ENCODE measurements at regions not wholly inside any gene's neighbourhood (a gene's known extent, or its start where the extent isn't known, plus 50 kb on each side); places are given as distances from the start of the nearest gene placed in this dataset.

DNA sequence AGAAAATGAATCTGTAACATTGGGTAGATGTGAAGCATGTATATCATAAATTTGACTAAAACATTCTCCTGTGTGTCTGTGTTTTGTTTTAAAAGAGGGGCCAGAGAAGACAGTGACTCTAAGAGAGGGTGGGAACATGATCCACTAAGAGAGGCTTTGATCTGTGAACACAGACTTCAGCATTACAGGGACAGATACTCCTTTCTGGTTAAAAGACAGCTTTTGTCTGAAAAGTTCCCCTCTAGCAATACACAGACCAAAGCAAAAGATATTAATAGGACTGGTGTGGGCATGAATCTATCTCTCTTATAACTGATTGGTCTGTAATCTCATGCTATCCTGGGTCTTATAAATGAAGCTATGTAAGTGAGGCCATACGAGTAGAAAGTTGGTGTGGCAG lies 150.9 kb downstream of the NUDT12 start:
- Histone ChIP-seq H3K9me3 (no peaks in the 10 kb centered on the region), H3K4me1 (ENCODE audit: control insufficient read depth in 1 of 2, extremely low read depth in 1 of 2, insufficient read depth in 2 of 2, low read length in 2 of 2) (no peaks in the 10 kb centered on the region), H3K4me3 (ENCODE audit: control insufficient read depth in 1 of 2, extremely low read depth in 1 of 2, low read length in 1 of 2) (no peak overlapping the region), H3K36me3 (ENCODE audit: control insufficient read depth in 2 of 2, extremely low read depth in 1 of 2, insufficient read depth in 1 of 2, low read length in 1 of 2) (no peaks in the 10 kb centered on the region), H3K27me3 (replicated peaks in 1 of 2; ENCODE audit: control insufficient read depth in 2 of 2, extremely low read depth in 1 of 2, insufficient read depth in 2 of 2, low read length in 1 of 2) (peaks cover 0 to 2% of the 10 kb centered on the region in 2 experiments), H3K27ac (ENCODE audit: low read length) (no peak overlapping the region)
- ChIA-PET POLR2A (no interaction called here), CTCF (interaction anchor here in 1 of 2 donors (0.6 kb wide), 1 partner anchor 693 kb away, joined by 4 read pairs; no protein-coding TSS in a partner anchor)
- no peak for DNase-seq
- ATAC-seq (replicated peaks in 1 of 4), result no peak
- WGBS (ENCODE audit: insufficient coverage), result no CpG with 5 or more reads among the region's 1 CpG
- H3K36me3 Mint-ChIP-seq, result no peaks in the 10 kb centered on the region
- no peaks in the 10 kb centered on the region for H3K4me1 Mint-ChIP-seq
- no peaks in the 10 kb centered on the region for H3K9me3 Mint-ChIP-seq
- peaks cover 20 to 22% of the 10 kb centered on the region in 2 donors for H3K27me3 Mint-ChIP-seq
- H3K27ac Mint-ChIP-seq, result no peak overlapping the region
- no peak overlapping the region for H3K4me3 Mint-ChIP-seq

DNA sequence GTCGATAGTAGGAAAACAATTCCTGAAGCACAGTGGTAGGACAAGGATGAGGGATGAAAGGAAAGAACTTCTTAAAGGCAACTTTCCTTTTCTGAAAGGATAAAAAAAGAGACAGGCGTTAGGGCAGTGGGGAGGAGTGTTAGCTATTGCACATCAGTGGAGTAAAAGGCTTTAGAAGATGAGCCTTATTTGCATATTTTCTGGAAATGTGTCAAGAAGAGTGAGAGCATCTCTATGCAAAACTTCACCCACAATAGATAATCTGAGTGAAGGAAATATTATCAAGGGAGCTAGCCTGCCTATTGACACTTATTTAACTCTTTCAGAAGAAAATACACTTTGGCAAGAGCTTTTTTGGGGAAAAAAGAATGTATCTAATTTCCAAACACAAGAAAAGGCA lies 151.6 kb downstream of the MACIR start:
- peaks cover 11 to 17% of the 10 kb centered on the region in 2 donors for H3K27me3 Mint-ChIP-seq
- H3K27ac Mint-ChIP-seq, result no peak overlapping the region
- H3K4me1 Mint-ChIP-seq, result no peaks in the 10 kb centered on the region
- no peaks in the 10 kb centered on the region for H3K4me1 ChIP-seq (ENCODE audit: control insufficient read depth in 1 of 2, extremely low read depth in 1 of 2, insufficient read depth in 2 of 2, low read length in 2 of 2)
- WGBS (ENCODE audit: insufficient coverage), result 100% methylated on average over 1 of the region's 2 CpGs
- H3K27ac ChIP-seq (ENCODE audit: low read length), result no peak overlapping the region
- H3K4me3 Mint-ChIP-seq, result no peak overlapping the region
- ATAC-seq (replicated peaks in 1 of 4) (no peak), DNase-seq (no peak)
- H3K9me3 Mint-ChIP-seq, result no peaks in the 10 kb centered on the region
- H3K9me3 ChIP-seq, result no peaks in the 10 kb centered on the region
- H3K27me3 ChIP-seq (replicated peaks in 1 of 2; ENCODE audit: control insufficient read depth in 2 of 2, extremely low read depth in 1 of 2, insufficient read depth in 2 of 2, low read length in 1 of 2), result peaks cover 0 to 2% of the 10 kb centered on the region in 2 experiments
- ChIA-PET CTCF (no interaction called here), POLR2A (no interaction called here)
- no peaks in the 10 kb centered on the region for H3K36me3 Mint-ChIP-seq
- H3K4me3 ChIP-seq (ENCODE audit: control insufficient read depth in 1 of 2, extremely low read depth in 1 of 2, low read length in 1 of 2), result no peak overlapping the region
- no peaks in the 10 kb centered on the region for H3K36me3 ChIP-seq (ENCODE audit: control insufficient read depth in 2 of 2, extremely low read depth in 1 of 2, insufficient read depth in 1 of 2, low read length in 1 of 2)

DNA sequence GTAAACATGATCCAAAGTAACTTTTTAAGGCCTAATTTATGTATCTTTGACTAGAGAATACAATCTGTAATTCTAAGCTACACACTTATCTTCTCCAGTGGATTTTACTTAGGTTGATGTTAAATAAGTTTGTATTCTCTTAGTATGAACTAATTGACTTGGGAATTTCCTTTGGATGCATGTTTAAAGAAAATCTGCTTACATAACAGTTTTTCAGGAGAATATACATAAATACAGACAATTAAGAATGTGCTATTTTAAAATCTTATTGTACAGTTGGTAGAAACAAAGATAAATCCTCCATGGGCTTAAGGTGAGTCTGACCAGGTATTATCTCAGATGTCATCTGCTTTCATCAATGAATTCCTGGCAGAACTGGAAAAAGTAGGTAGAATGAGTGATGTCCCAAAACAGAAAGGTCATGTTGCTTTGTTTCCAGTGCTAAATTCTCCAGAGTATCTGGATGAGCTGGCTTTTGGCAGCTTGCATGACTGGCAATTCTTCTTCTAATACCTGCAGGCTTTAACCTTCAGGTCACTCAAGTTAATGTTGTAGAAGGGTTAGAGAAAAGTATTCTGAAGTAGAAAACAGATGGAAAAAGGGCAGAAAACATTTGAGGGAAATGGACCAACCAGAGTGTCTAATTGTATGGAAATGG lies 150.6 kb downstream of the MACIR start:
- H3K27ac Mint-ChIP-seq, result no peak overlapping the region
- Histone ChIP-seq H3K4me1 (ENCODE audit: control insufficient read depth in 1 of 2, extremely low read depth in 1 of 2, insufficient read depth in 2 of 2, low read length in 2 of 2) (no peaks in the 10 kb centered on the region), H3K4me3 (ENCODE audit: control insufficient read depth in 1 of 2, extremely low read depth in 1 of 2, low read length in 1 of 2) (no peak overlapping the region), H3K27ac (ENCODE audit: low read length) (no peak overlapping the region), H3K27me3 (replicated peaks in 1 of 2; ENCODE audit: control insufficient read depth in 2 of 2, extremely low read depth in 1 of 2, insufficient read depth in 2 of 2, low read length in 1 of 2) (peaks cover 0 to 2% of the 10 kb centered on the region in 2 experiments), H3K36me3 (ENCODE audit: control insufficient read depth in 2 of 2, extremely low read depth in 1 of 2, insufficient read depth in 1 of 2, low read length in 1 of 2) (no peaks in the 10 kb centered on the region), H3K9me3 (no peaks in the 10 kb centered on the region)
- no peak overlapping the region for H3K4me3 Mint-ChIP-seq
- H3K9me3 Mint-ChIP-seq, result no peaks in the 10 kb centered on the region
- DNase-seq (no peak), ATAC-seq (replicated peaks in 1 of 4) (no peak)
- ChIA-PET POLR2A (no interaction called here), CTCF (no interaction called here)
- peaks cover 7 to 14% of the 10 kb centered on the region in 2 donors for H3K27me3 Mint-ChIP-seq
- no peaks in the 10 kb centered on the region for H3K36me3 Mint-ChIP-seq
- H3K4me1 Mint-ChIP-seq, result no peaks in the 10 kb centered on the region

DNA sequence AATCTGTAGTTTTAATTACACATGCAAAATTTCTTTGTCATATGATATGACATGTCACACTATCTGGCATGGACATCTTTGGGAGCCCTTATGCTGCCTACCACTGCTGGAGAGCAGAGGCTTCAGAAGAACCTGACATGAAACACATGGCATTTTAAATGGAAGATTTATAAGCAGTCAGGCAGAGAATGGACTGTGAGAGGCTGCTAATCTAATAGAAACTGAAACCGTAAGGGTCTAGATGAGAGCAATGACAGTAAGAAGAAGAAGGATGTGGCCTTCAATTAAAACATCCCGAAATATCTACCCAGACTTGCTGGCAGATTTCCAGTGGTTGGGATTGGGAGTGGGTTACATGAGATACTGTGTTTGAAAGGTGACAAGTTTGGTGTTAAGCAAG lies 149.8 kb downstream of the MACIR start:
- Histone ChIP-seq H3K27me3 (replicated peaks in 1 of 2; ENCODE audit: control insufficient read depth in 2 of 2, extremely low read depth in 1 of 2, insufficient read depth in 2 of 2, low read length in 1 of 2) (peaks cover 0 to 2% of the 10 kb centered on the region in 2 experiments), H3K4me3 (ENCODE audit: control insufficient read depth in 1 of 2, extremely low read depth in 1 of 2, low read length in 1 of 2) (no peak overlapping the region), H3K27ac (ENCODE audit: low read length) (no peak overlapping the region), H3K9me3 (no peaks in the 10 kb centered on the region), H3K36me3 (ENCODE audit: control insufficient read depth in 2 of 2, extremely low read depth in 1 of 2, insufficient read depth in 1 of 2, low read length in 1 of 2) (no peaks in the 10 kb centered on the region), H3K4me1 (ENCODE audit: control insufficient read depth in 1 of 2, extremely low read depth in 1 of 2, insufficient read depth in 2 of 2, low read length in 2 of 2) (no peaks in the 10 kb centered on the region)
- ATAC-seq (replicated peaks in 1 of 4) (no peak), DNase-seq (no peak)
- H3K27me3 Mint-ChIP-seq, result peaks cover 10 to 14% of the 10 kb centered on the region in 2 donors
- no peaks in the 10 kb centered on the region for H3K36me3 Mint-ChIP-seq
- H3K9me3 Mint-ChIP-seq, result no peaks in the 10 kb centered on the region
- no peaks in the 10 kb centered on the region for H3K4me1 Mint-ChIP-seq
- CTCF ChIA-PET, result no interaction called here
- WGBS (ENCODE audit: insufficient coverage), result no CpG with 5 or more reads among the region's 2 CpGs
- POLR2A ChIA-PET, result no interaction called here
- H3K27ac Mint-ChIP-seq, result no peak overlapping the region
- no peak overlapping the region for H3K4me3 Mint-ChIP-seq

DNA sequence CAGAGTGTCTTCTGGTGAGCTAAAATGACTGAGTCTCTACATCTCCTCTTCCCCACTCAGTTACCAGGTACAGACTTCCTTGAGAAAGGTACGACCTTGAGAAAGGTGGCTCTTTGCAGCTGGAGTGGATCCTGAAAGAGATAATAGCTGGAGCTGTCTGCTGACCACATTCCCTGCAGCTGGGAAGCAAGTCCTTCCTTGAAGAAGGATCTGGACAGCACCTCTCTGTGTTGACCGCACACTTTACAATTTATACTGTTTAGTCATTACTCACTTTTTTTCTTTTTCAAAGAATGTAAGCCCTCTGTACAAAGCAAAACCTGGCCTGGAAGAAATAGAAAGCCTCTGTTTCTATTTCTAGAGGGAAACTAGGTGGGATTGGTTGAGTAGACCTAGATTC lies 148.8 kb downstream of the MACIR start:
- Histone ChIP-seq H3K27ac (ENCODE audit: low read length) (no peak overlapping the region), H3K36me3 (ENCODE audit: control insufficient read depth in 2 of 2, extremely low read depth in 1 of 2, insufficient read depth in 1 of 2, low read length in 1 of 2) (no peaks in the 10 kb centered on the region), H3K9me3 (no peaks in the 10 kb centered on the region), H3K4me1 (ENCODE audit: control insufficient read depth in 1 of 2, extremely low read depth in 1 of 2, insufficient read depth in 2 of 2, low read length in 2 of 2) (no peaks in the 10 kb centered on the region), H3K27me3 (replicated peaks in 1 of 2; ENCODE audit: control insufficient read depth in 2 of 2, extremely low read depth in 1 of 2, insufficient read depth in 2 of 2, low read length in 1 of 2) (peaks cover 0 to 2% of the 10 kb centered on the region in 2 experiments), H3K4me3 (ENCODE audit: control insufficient read depth in 1 of 2, extremely low read depth in 1 of 2, low read length in 1 of 2) (no peak overlapping the region)
- Mint-ChIP-seq H3K9me3 (no peaks in the 10 kb centered on the region), H3K27ac (no peak overlapping the region), H3K27me3 (peaks cover 14 to 16% of the 10 kb centered on the region in 2 donors), H3K4me1 (no peaks in the 10 kb centered on the region), H3K36me3 (no peaks in the 10 kb centered on the region), H3K4me3 (no peak overlapping the region)
- WGBS (ENCODE audit: insufficient coverage), result no CpG with 5 or more reads among the region's 2 CpGs
- no peak for DNase-seq
- ChIA-PET POLR2A (no interaction called here), CTCF (no interaction called here)
- no peak for ATAC-seq (replicated peaks in 1 of 4)

DNA sequence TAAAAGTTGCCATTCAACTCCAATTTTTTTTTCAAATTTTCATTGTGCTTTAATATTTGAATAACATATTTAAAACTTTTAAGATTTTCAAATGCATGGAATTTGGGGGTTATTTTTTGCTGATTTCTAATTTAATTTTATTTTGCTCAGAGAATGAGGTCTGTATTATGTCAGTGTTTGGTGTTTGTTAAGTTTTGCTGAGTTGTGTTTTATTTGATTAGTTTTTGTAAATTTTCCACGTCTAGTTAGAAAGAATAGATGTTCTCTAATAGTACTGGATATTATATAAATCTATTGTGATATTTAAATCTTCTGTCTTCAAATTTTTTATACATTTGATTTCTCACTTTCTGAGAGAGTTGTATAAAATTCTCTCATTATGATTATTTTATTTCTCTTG lies 145.9 kb downstream of the MACIR start:
- no peak overlapping the region for H3K4me3 ChIP-seq (ENCODE audit: control insufficient read depth in 1 of 2, extremely low read depth in 1 of 2, low read length in 1 of 2)
- peaks cover 8 to 11% of the 10 kb centered on the region in 2 donors for H3K27me3 Mint-ChIP-seq
- DNase-seq, result no peak
- no peak overlapping the region for H3K27ac ChIP-seq (ENCODE audit: low read length)
- no peak overlapping the region for H3K27ac Mint-ChIP-seq
- ChIA-PET POLR2A (interaction anchor here in 1 of 2 donors (0.6 kb wide), 1 partner anchor 474 kb away, joined by 3 read pairs; no protein-coding TSS in a partner anchor), CTCF (no interaction called here)
- no peaks in the 10 kb centered on the region for H3K4me1 ChIP-seq (ENCODE audit: control insufficient read depth in 1 of 2, extremely low read depth in 1 of 2, insufficient read depth in 2 of 2, low read length in 2 of 2)
- H3K9me3 ChIP-seq, result no peaks in the 10 kb centered on the region
- H3K36me3 ChIP-seq (ENCODE audit: control insufficient read depth in 2 of 2, extremely low read depth in 1 of 2, insufficient read depth in 1 of 2, low read length in 1 of 2), result no peaks in the 10 kb centered on the region
- no peak overlapping the region for H3K4me3 Mint-ChIP-seq
- WGBS (ENCODE audit: insufficient coverage), result no CpG with 5 or more reads among the region's 1 CpG
- no peaks in the 10 kb centered on the region for H3K4me1 Mint-ChIP-seq
- no peak for ATAC-seq (replicated peaks in 1 of 4)
- no peaks in the 10 kb centered on the region for H3K36me3 Mint-ChIP-seq
- H3K27me3 ChIP-seq (replicated peaks in 1 of 2; ENCODE audit: control insufficient read depth in 2 of 2, extremely low read depth in 1 of 2, insufficient read depth in 2 of 2, low read length in 1 of 2), result no peaks in the 10 kb centered on the region
- no peaks in the 10 kb centered on the region for H3K9me3 Mint-ChIP-seq

DNA sequence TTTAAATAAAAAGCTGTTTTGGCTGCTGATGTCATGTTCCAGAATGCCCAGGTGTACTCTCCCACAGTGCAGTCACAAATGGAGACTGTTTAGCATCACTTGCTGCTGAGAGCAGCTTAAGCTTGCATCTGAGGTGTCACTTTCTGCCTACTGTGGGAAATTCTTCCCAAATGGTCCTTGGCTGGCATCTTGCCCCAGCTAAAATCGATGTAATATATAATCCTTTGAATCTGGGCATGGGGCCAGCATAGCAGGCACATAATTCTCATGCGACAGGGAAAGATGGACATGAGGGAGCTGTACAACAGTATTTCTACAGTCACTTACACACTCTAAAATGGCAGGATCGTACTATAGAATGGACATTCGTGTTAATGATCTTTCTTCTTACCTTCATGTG lies 144.3 kb downstream of the MACIR start:
- Mint-ChIP-seq H3K4me1 (no peaks in the 10 kb centered on the region), H3K27me3 (peaks cover 3 to 11% of the 10 kb centered on the region in 2 donors), H3K27ac (no peak overlapping the region), H3K36me3 (no peaks in the 10 kb centered on the region), H3K9me3 (no peaks in the 10 kb centered on the region), H3K4me3 (no peak overlapping the region)
- Histone ChIP-seq H3K27ac (ENCODE audit: low read length) (no peak overlapping the region), H3K4me3 (ENCODE audit: control insufficient read depth in 1 of 2, extremely low read depth in 1 of 2, low read length in 1 of 2) (no peak overlapping the region), H3K9me3 (no peaks in the 10 kb centered on the region), H3K4me1 (ENCODE audit: control insufficient read depth in 1 of 2, extremely low read depth in 1 of 2, insufficient read depth in 2 of 2, low read length in 2 of 2) (no peaks in the 10 kb centered on the region), H3K36me3 (ENCODE audit: control insufficient read depth in 2 of 2, extremely low read depth in 1 of 2, insufficient read depth in 1 of 2, low read length in 1 of 2) (no peaks in the 10 kb centered on the region), H3K27me3 (replicated peaks in 1 of 2; ENCODE audit: control insufficient read depth in 2 of 2, extremely low read depth in 1 of 2, insufficient read depth in 2 of 2, low read length in 1 of 2) (no peaks in the 10 kb centered on the region)
- CTCF ChIA-PET, result no interaction called here
- POLR2A ChIA-PET, result no interaction called here
- no peak for DNase-seq
- no peak for ATAC-seq (replicated peaks in 1 of 4)
- WGBS (ENCODE audit: insufficient coverage), result no CpG with 5 or more reads among the region's 4 CpGs

Data from T-cell (primary cell).